Upper lobe of left lung (tissue), 6 donors: ENCODE measurements at regions not wholly inside any gene's neighbourhood (a gene's known extent, or its start where the extent isn't known, plus 50 kb on each side); places are given as distances from the start of the nearest gene placed in this dataset.

ENCODE experiments used
- ATAC-seq, 2 donors: fragments of 200-7000 bp; cut with Tn5 transposase; one replicate each; pipeline ENCODE4 v1.9.1; 2022; ENCODE audit warnings: mild to moderate bottlenecking in 2 of 2, moderate library complexity in 2 of 2; ENCODE audit not compliant: low FRiP score in 2 of 2
- DNase-seq, 2 donors: peaks; one replicate each; pipeline ENCODE4 v3.0.0-alpha.2; 2019 to 2020
- H3K27ac ChIP-seq, 4 donors: fragments of 200-600 bp; sonication (generic); one replicate each; pipeline ENCODE4 v1.5.1; 2016 to 2019
- H3K27me3 ChIP-seq, 4 donors: fragments of 200-600 bp; sonication (generic); one replicate each; pipeline ENCODE4 v1.5.1; 2017 to 2019
- H3K36me3 ChIP-seq, 4 donors: fragments of 200-600 bp; sonication (generic); one replicate each; pipeline ENCODE4 v1.5.1; 2016 to 2019
- H3K4me1 ChIP-seq, 4 donors: fragments of 200-600 bp; sonication (generic); one replicate each; pipeline ENCODE4 v1.5.1; 2018 to 2019
- H3K4me3 ChIP-seq, 4 donors: fragments of 200-600 bp; sonication (generic); one replicate each; pipeline ENCODE4 v1.5.1; 2017 to 2019; ENCODE audit warnings: mild to moderate bottlenecking in 2 of 4, moderate library complexity in 1 of 4
- H3K9me3 ChIP-seq, 4 donors: fragments of 200-600 bp; sonication (generic); one replicate each; pipeline ENCODE4 v1.5.1; 2018 to 2019
- CTCF ChIP-seq, 6 experiments: fragments of 450-650 bp in 4 of 6; fragments of 200-600 bp in 2 of 6; sonication (generic) in 2 of 6; IDR thresholded peaks; one replicate each; pipeline ENCODE4 v1.5.1; 2016 to 2019; ENCODE audit warnings: antibody characterized with exemption in 6 of 6
- EP300 ChIP-seq, 4 donors: sonication (generic); formaldehyde crosslinking; IDR thresholded peaks; one replicate each; pipeline ENCODE4 v1.5.1; 2017; ENCODE audit warnings: antibody characterized with exemption in 4 of 4, control low read depth in 2 of 4
- POLR2A ChIP-seq, 4 donors: fragments of 450-650 bp; IDR thresholded peaks; one replicate each; pipeline ENCODE4 v1.5.1; 2016 to 2017; ENCODE audit warnings: antibody characterized with exemption in 4 of 4, mild to moderate bottlenecking in 2 of 4
- POLR2AphosphoS5 ChIP-seq, 2 donors: sonication (generic); formaldehyde crosslinking; IDR thresholded peaks; one replicate each; pipeline ENCODE4 v1.5.1; 2017; ENCODE audit warnings: antibody characterized with exemption in 2 of 2
- WGBS, 2 donors: methylation state at CpG; one replicate each; pipeline ENCODE4 v1.1.5; 2017 to 2018; 5-methylcytosine and 5-hydroxymethylcytosine counted together
- donor health status: DM: no; HTN: no; CAD: no; lungs with moderate emphysema.
- donor health status: DM: no; HTN: yes; CAD: no; lungs with severe emphysema.

DNA sequence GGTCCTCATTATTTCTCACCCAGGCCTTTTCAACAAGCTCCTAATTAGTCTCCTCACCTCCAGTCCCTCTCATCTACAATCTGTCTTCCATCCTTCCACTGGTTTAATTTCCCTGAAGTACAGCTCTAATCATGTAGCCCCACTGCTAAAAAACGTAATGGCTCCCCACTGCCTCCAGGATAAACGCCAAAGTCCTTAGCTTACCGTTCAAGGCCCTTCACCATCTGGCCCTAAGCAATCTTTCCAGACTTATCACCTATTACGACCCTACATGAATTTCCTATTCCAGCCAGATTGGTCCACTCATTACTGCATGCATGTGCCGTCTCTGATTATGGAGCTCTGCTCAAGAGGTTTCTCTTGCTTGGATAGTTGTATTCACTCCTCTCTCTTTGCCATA, 83.1 kb upstream of the DAB1 start:
- WGBS, 2 donors, result 83 to 87% methylated on average over 5 of the region's 5 CpGs
- DNase-seq (no peak), ATAC-seq (no peak)
- Histone ChIP-seq H3K27ac (no peak overlapping the region), H3K4me1 (no peaks in the 10 kb centered on the region), H3K27me3 (no peaks in the 10 kb centered on the region), H3K9me3 (no peaks in the 10 kb centered on the region), H3K4me3 (no peak overlapping the region), H3K36me3 (no peaks in the 10 kb centered on the region)
- no peak for TF ChIP-seq CTCF (IDR thresholded peaks at IDR 0.05)
- no peak for TF ChIP-seq POLR2AphosphoS5 (IDR thresholded peaks at IDR 0.05)
- no peak for TF ChIP-seq EP300 (IDR thresholded peaks at IDR 0.05)
- no peak for TF ChIP-seq POLR2A (IDR thresholded peaks at IDR 0.05)

GRCh38 chr1:57503337-57503736, 79.5 kb upstream of the DAB1 start:
- H3K36me3 ChIP-seq, result no peaks in the 10 kb centered on the region
- no peak overlapping the region for H3K4me3 ChIP-seq
- DNase-seq (no peak), ATAC-seq (no peak)
- H3K27ac ChIP-seq, result no peak overlapping the region
- H3K9me3 ChIP-seq, result no peaks in the 10 kb centered on the region
- no peaks in the 10 kb centered on the region for H3K27me3 ChIP-seq
- 87 to 93% methylated on average over 1 of the region's 1 CpG for WGBS, 2 donors
- TF ChIP-seq POLR2AphosphoS5 (IDR thresholded peaks at IDR 0.05) (no peak), CTCF (IDR thresholded peaks at IDR 0.05) (no peak), EP300 (IDR thresholded peaks at IDR 0.05) (no peak), POLR2A (IDR thresholded peaks at IDR 0.05) (no peak)
- no peaks in the 10 kb centered on the region for H3K4me1 ChIP-seq

GRCh38 chr1:57500136-57500830, 76.4 kb upstream of the DAB1 start:
- Histone ChIP-seq H3K27me3 (no peaks in the 10 kb centered on the region), H3K4me3 (no peak overlapping the region), H3K9me3 (no peaks in the 10 kb centered on the region), H3K4me1 (no peaks in the 10 kb centered on the region), H3K36me3 (no peaks in the 10 kb centered on the region), H3K27ac (no peak overlapping the region)
- ATAC-seq, result no peak
- WGBS, 2 donors, result 69 to 75% methylated on average over 6 of the region's 6 CpGs
- no peak for TF ChIP-seq EP300 (IDR thresholded peaks at IDR 0.05)
- TF ChIP-seq POLR2AphosphoS5 (IDR thresholded peaks at IDR 0.05), result no peak
- TF ChIP-seq CTCF (IDR thresholded peaks at IDR 0.05), result no peak
- TF ChIP-seq POLR2A (IDR thresholded peaks at IDR 0.05), result no peak
- DNase-seq, result no peak

GRCh38 chr1:57494530-57495079, 70.7 kb upstream of the DAB1 start:
- Histone ChIP-seq H3K9me3 (no peaks in the 10 kb centered on the region), H3K4me3 (no peak overlapping the region), H3K4me1 (no peaks in the 10 kb centered on the region), H3K27me3 (no peaks in the 10 kb centered on the region), H3K36me3 (no peaks in the 10 kb centered on the region), H3K27ac (no peak overlapping the region)
- no peak for TF ChIP-seq POLR2A (IDR thresholded peaks at IDR 0.05)
- TF ChIP-seq CTCF (IDR thresholded peaks at IDR 0.05), result no peak
- no peak for TF ChIP-seq POLR2AphosphoS5 (IDR thresholded peaks at IDR 0.05)
- TF ChIP-seq EP300 (IDR thresholded peaks at IDR 0.05), result no peak
- no peak for ATAC-seq
- WGBS, 2 donors, result 63 to 70% methylated on average over 6 of the region's 6 CpGs
- no peak for DNase-seq
